NB4 (cell line): ENCODE measurements at regions not wholly inside any gene's neighbourhood (a gene's known extent, or its start where the extent isn't known, plus 50 kb on each side); places are given as distances from the start of the nearest gene placed in this dataset.
"Not testable (repeated sequence)": the region's sequence is repeated elsewhere in the genome, so short reads cannot be mapped to it uniquely, and the experiment has no call there.

Experiments used
- DNase-seq: peaks from one replicate; pipeline ENCODE4 v3.0.0; 2010; ENCODE audit warnings: low read depth
- H3K4me3 ChIP-seq: one replicate; pipeline ENCODE4 v1.5.1; 2011; ENCODE audit warnings: mild to moderate bottlenecking, low read depth, low read length, moderate library complexity
- MYC ChIP-seq: IDR thresholded peaks from 2 replicates; pipeline ENCODE4 v1.6.1; 2011; ENCODE audit warnings: low read depth, low read length
- POLR2A ChIP-seq: IDR thresholded peaks from 2 replicates; pipeline ENCODE4 v1.6.1; 2011; ENCODE audit warnings: mild to moderate bottlenecking; ENCODE audit not compliant: insufficient read length; ENCODE audit errors: extremely low read depth
- TF ChIP-seq, protein P1 (sequence below): IDR thresholded peaks from 2 replicates; pipeline ENCODE4 v1.6.1; 2011; ENCODE audit warnings: low read depth, low read length
- TF ChIP-seq, protein P2 (sequence below): IDR thresholded peaks from one replicate; pipeline ENCODE4 v1.5.1; 2012; ENCODE audit warnings: low read depth, low read length

DNA sequence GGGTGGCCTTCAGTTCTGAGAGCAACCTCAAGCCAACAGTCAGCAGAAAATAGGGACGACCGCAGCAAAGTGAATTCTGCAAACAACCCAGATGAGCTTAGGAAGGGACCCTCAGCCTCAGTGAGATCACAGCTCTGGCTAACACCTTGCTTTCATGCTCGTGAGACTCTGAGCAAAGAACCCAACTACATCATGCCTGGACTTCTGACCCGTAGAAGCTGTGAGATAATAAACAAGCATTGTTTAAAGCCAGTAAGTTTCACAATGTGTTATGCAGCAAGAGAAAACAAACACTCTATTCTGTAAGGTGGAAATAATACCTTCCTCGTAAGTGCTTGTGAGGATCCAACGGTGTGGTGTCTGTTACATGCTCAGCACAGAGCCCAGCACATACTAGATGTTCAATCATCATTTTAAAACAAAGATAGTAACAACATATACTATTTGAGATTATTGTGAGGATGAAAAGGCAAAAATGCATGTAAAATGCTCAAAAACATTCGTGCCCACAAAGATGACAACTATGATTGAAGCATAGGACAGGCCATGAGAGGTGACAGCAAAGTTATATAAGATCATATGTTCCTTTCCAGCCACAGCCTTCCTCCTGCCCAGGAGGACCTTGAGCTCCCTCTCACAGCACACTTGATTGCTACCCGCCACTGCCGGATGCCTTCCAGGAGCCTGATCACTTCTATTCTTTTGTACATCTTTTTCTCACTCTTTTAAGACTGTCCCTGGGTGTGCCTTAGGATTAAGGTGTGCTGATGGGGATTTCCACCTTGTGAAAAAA is 433.3 kb downstream of the BUD13 start:
- no peak for TF ChIP-seq MYC
- TF ChIP-seq POLR2A = no peak
- TF ChIP-seq, protein P1, sequence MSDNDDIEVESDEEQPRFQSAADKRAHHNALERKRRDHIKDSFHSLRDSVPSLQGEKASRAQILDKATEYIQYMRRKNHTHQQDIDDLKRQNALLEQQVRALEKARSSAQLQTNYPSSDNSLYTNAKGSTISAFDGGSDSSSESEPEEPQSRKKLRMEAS = no peak
- TF ChIP-seq, protein P2, sequence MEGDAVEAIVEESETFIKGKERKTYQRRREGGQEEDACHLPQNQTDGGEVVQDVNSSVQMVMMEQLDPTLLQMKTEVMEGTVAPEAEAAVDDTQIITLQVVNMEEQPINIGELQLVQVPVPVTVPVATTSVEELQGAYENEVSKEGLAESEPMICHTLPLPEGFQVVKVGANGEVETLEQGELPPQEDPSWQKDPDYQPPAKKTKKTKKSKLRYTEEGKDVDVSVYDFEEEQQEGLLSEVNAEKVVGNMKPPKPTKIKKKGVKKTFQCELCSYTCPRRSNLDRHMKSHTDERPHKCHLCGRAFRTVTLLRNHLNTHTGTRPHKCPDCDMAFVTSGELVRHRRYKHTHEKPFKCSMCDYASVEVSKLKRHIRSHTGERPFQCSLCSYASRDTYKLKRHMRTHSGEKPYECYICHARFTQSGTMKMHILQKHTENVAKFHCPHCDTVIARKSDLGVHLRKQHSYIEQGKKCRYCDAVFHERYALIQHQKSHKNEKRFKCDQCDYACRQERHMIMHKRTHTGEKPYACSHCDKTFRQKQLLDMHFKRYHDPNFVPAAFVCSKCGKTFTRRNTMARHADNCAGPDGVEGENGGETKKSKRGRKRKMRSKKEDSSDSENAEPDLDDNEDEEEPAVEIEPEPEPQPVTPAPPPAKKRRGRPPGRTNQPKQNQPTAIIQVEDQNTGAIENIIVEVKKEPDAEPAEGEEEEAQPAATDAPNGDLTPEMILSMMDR = no peak
- no peak overlapping the region for H3K4me3 ChIP-seq
- no peak for DNase-seq

DNA sequence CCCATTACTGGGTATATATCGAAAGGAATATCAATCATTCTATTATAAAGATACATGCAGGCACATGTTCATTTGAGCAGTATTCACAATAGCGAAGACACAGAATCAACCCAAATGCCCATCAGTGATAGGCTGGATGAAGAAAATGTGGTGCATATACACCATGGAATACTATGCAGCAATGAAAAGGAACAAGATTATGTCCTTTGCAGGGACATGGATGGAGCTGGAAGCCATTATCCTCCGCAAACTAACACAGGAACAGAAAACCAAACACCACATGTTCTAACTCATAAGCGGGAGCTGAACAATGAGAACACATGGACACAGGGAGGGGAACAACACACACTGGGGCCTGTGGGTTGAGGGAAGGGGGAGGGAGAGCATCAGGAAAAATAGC is 434.3 kb downstream of the BUD13 start:
- DNase-seq, H3K4me3 ChIP-seq: not testable (repeated sequence)

DNA sequence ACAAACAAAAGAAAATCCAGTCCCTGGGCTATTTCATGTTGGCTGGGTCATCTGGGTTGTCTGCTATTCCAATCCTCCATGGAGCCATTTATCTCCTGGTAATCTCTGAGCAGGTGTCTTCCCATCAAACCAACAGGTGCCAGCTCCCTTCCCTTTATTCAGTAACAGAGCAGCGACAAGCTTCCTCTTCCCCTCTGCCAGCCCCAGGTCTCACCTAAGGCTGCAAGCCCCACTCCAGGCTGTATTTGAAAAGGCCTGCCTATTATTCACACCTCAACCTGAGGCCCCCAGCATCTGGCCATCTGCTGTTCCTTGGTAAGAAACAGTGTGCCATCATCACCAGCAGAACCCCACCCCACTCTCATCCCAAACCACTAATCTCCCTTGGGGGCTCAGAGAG is 436.2 kb downstream of the BUD13 start:
- no peak for DNase-seq
- TF ChIP-seq, protein P1 = no peak
- TF ChIP-seq, protein P2 = no peak
- TF ChIP-seq POLR2A = no peak
- TF ChIP-seq MYC = no peak
- H3K4me3 ChIP-seq = no peak overlapping the region

DNA sequence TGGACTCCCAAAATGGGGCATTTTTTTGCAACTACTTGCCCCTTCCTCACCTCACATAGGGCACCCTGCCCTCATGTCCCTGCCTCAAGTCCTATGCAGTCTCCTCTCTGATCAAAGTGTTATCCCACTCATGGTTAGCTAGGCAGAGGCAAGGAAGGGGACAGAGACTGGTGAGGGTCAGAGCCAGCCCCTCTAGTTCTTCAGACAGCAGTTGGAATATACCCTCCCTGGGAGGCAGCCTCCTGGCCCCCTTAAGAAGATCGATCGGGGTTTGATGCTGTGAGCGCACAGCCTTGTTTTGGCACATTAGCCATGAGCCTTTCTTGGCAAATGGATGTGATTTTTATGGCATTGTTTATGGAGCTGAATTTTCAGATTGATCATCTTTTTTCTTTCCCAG is 436.9 kb downstream of the BUD13 start:
- TF ChIP-seq MYC (no peak), POLR2A (no peak)
- TF ChIP-seq, protein P1 = no peak
- TF ChIP-seq, protein P2 = no peak
- H3K4me3 ChIP-seq = no peak overlapping the region
- DNase-seq = no peak

DNA sequence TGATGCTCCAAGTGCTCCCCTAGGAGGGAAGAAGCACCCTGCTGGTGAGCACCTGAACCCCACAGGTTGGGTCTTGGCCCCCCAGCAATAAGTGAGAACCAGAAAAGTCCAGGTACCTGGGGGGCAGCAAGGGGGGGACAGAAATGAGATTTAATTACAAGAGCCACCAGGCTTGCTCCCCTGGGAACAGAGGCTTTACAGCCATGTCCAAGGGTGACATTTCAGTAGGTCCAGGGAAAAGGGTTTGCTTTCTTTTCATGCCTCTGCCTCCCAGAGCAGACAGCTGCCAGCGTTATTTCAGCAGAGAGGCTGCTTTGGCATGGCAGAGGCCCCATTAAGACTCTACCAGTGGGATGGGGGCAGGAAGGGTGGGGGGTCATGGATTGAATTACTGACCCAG is 437.7 kb downstream of the BUD13 start:
- TF ChIP-seq, protein P2 = no peak
- TF ChIP-seq POLR2A = no peak
- no peak for TF ChIP-seq MYC
- TF ChIP-seq, protein P1 = no peak
- H3K4me3 ChIP-seq = no peak overlapping the region
- DNase-seq = no peak

DNA sequence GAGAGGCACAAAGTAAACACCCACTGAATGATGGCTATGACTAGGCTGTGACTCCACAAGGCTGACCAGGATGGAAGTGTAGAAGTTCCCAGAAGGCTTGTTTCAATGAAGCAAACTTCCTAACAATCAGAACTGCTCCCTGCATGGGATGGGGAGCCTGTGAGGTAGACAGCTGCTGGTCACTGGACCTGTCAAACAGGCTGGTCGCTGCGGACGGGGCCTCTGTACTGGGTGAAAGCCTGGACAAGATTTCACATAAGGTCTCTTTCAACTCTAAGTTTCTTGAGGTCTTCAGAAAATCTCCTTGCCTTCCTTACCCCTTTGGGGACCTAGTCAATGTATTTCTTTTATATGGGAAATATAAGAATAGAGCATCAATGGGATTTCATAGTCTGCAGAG is 438.2 kb downstream of the BUD13 start:
- DNase-seq = no peak
- no peak overlapping the region for H3K4me3 ChIP-seq
- TF ChIP-seq POLR2A (no peak), MYC (no peak)
- TF ChIP-seq, protein P1 = no peak
- TF ChIP-seq, protein P2 = no peak
